ENCODE measurements at regions not wholly inside any gene's neighbourhood (a gene's known extent, or its start where the extent isn't known, plus 50 kb on each side); places are given as distances from the start of the nearest gene placed in this dataset.

DNA sequence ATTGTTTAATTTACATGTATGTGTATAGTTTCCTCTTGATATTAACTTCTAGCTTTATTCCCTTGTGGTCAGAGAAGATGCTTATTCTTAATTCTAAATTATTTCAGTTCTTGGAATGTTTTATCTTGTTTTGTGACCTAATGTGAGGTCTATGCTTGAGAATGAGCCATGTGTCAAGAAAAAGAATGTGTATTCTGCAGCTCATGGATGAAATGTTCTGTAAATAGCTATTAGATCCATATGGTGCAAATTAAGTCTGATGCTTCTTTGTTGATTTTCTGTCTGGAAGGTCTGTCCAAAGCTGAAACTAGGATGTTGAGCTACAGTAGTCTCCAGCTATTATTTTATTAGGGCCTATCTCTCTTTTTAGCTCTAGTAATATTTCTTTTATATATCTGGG, 187.3 kb upstream of the RASGEF1B start:
- DNase-seq = no peak

DNA sequence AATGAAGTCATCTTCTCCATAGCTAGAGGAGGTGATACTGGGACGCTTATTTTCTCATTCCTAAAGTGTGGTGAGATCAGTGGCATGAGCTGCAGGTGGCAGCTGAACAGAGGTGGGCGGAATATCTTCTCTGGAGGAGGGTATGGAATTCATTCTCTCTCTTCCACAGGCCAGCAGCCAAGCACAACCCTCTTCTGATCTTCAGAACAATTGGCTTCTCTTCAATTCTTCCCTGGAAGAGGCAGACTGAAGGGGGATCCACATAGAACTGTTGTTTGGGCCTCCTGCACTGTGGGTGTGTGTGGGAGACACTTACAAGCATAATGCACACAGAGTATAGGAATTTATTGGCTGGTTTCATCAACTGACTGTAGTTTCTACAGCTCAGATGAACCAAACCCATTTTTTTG, 180.4 kb upstream of the RASGEF1B start:
- no peak for DNase-seq

DNA sequence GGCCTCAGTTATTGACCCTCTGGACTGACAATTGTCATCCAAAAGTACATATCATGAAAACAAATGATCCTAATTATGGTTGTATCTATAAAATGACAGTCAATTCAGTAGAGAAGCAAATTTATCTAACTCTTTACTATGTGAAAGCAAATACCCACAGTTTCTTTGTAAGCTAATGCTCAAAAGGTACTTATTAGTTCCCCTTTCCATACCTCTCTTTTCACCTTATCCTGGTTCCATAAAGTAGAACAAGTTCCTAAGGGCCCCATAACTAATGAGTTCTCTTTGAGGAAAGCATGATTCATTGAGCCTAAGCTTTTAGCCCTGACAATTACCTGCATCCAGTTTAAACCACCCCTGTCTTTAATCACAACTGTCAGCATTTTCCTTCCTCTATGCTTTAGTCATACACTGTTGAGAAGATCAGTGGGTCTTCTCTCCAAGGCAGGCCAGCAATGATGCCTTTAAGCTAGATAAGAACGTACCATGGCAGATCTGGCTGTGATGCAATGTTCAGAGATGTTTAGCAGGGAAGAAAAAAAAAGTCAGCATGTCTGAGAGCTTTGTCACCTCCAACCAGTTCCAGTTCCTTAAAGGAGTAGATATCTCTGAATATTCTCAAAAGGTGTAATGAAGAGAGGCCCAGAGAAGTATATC, 179.7 kb upstream of the RASGEF1B start:
- no peak for DNase-seq

DNA sequence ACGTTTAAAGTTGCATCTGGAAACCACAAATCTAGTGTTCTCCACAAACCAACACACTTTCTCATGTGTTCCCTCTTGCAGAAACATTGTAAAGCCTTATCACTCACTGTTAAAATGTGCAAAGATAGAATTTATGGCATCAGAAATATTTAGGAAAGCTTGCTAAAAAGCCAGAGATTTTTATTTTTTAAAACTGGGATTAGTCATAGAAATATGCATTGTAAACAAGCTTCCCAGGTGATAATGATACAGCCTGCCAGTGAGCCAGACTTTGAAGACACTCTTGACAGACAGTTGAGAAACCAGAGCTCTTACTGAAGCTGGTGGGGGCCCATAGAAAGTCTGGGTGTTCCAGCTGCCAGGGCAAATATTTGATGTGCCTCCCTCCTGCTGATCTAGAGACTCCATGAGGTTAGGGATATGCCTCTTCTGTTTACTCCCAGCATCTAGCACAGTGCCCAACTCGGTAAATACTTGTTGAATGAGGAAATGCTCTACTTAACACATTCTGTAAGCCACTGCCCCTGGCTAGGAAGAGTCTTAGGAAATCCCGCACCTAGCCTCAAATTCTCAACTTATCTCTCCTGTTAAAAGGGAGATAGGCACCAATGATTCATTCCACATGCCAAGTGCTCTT, 179.0 kb upstream of the RASGEF1B start:
- no peak for DNase-seq

- DNase-seq = no peak
Observed at GRCh38 chr4:81648576-81649275, 177.0 kb upstream of the RASGEF1B start.

GRCh38 chr4:81647388-81647787, 175.7 kb upstream of the RASGEF1B start:
- DNase-seq = no peak

DNA sequence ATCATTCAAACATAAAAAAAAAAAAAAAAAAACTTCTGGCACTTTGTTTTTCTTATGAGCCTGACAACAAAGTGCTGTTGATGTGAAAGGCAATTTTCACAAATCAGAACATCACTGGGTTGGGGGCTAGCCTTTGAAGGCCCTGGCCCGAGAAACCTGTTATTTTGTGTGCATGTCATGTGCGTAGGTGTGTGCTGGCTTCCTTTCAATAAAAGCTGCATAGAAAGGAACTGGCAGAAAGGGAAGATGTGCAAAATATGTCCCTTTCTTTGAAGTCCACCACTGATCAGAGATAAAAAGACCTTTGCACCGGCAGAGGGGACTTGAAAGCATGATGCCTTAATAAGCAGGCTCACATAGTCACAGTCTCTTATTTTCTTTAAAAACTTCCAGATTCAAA, 170.8 kb upstream of the RASGEF1B start:
- DNase-seq = no peak

- no peak for DNase-seq
Observed at GRCh38 chr4:81639248-81639647, 167.5 kb upstream of the RASGEF1B start.

DNA sequence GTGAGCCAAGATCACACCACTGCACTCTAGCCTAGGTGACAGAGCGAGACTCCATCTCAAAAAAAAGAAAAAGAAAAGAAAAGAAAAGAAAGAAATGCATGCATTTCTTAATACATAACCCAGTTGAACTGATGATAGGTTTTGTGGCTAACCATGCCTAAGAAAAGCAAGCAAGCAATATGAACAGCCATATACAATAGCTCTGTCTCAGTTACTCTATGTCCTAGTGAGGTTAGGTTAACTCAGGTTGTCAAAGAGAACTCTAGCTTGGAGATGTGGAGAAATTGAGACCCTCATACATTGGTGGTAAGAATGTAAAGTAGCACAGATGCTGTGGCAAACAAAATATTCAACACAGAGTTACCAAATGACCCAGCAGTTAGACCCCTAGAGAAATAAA, 167.0 kb upstream of the RASGEF1B start:
- no peak for DNase-seq

DNA sequence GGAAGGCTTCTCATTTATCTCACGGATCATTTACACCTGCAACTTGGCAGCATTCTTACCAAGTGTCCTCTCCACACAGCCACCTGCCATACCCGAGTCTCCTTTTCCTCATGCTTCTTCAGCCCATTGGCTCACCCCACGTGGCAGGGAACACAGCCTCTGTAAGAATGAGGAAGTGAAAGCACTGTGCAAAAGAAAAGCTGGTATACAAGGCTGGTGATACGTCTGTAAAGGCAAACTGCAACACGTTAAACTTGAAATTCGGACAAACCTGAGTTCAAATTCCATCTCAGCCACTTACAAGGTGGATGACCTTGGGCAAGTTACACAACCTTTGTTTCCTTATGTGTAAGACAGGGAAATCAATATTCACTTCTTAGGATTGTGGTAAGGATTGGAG, 164.0 kb upstream of the RASGEF1B start:
- no peak for DNase-seq

DNA sequence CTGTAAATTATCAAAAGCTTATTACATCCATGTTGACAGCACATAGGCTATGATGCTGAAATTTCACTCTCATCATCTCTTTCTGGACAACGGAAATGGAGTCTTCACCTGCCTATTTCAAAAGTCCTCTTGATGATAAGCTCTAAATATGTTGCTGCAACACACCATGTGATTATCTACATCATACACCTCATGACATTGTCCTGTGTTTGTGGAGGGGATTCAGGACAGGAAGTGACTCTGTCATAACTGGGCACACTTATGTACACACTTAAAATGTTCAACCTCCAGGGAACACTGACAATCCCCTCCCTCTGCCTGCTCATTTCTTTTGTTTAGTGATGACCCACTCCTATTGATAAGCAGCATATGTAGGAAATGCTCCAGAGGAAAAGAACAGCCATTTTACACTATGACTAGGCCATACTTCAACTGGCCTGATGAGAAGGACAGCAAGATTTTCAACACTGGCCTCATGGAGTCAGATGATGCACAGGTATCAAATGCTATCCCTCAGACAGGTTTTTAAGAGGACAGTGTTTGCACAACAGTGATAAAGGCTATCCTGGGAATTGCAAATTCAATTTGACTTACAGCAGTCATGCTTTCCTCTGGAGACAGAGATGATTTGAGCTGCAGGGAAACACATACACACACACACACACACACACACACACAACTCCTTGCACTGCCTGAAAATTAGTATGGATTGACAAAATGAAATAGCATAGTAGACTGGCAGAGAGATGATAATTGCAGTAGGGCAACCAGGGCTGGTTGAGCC, 163.3 kb upstream of the RASGEF1B start:
- DNase-seq = no peak

- no peak for DNase-seq
Observed at GRCh38 chr4:81634165-81634564, 162.5 kb upstream of the RASGEF1B start.

GRCh38 chr4:81632581-81633299, 161.0 kb upstream of the RASGEF1B start:
- peak; percentile 13 for DNase-seq

- DNase-seq = peak; percentile 75
Observed at GRCh38 chr4:81631958-81632441, 160.3 kb upstream of the RASGEF1B start.

GRCh38 chr4:81629366-81629765, 157.7 kb upstream of the RASGEF1B start:
- DNase-seq = no peak

DNA sequence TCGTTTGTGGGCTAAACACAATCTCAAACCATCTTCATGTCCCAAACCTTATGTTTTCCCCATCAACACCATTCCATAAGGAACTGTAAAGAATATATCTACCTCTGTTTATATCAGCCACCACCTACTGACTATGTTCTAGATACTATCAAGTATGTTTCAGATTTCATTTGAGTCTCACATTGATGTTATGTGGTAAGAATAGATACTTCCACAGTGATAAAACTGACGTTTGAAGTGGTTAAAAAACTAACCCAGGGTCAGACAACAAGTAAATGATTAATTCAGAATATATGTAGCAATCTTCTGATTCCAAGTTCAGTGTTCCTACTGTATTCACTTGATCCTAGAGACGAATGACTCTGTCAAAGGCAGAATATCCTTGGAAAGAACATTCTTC, 156.8 kb upstream of the RASGEF1B start:
- no peak for DNase-seq

DNA sequence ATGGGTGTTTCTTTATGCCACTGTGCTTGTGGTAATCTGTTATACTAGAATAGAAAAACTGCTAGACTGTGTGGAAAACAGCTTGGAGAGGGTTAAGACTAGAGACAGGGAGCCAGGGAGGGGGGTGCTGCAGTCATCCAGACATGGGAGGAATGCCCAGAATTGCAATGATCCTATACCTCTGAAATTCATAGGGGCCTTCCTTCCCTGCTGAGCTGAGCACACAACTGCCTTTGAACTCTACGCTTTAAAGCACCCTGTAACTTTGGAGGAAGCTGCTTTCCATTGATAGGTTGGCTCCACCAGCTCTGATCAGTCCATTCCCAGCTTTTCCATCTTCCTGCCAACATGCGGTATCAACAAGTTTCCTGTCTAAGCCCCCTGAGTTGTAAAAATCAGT, 155.9 kb upstream of the RASGEF1B start:
- DNase-seq = no peak

- no peak for DNase-seq
Observed at GRCh38 chr4:81626851-81627250, 155.1 kb upstream of the RASGEF1B start.

GRCh38 chr4:81625422-81626417, 154.0 kb upstream of the RASGEF1B start:
- no peak for DNase-seq

DNA sequence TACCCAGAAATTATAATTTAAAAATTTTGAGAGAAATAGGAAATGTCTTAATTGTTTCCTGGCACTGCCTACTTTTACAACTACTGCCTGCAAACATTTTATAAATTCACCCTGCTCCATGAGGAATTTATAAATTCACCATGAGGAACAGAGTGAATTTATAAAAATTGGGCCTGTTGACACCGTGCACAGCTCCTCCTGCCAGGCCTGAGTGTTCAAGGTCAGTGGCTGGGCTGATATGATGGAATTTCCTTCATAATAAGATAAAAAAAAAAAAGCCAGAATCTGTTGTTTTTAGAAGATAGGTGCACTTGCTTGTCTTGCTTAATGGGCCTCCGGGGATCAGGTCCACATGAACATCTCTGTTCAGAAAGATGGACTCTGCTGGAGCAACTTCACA, 151.7 kb upstream of the RASGEF1B start:
- DNase-seq = no peak

All from fibroblast of skin of back (primary cell).